GM18858 (cell line): ENCODE measurements at regions not wholly inside any gene's neighbourhood (a gene's known extent, or its start where the extent isn't known, plus 50 kb on each side); places are given as distances from the start of the nearest gene placed in this dataset.

Experiments used
- ATAC-seq: cut with Tn5 transposase; IDR thresholded peaks from one replicate; pipeline ENCODE4 v1.9.1; 2021; ENCODE audit not compliant: unreplicated experiment

DNA sequence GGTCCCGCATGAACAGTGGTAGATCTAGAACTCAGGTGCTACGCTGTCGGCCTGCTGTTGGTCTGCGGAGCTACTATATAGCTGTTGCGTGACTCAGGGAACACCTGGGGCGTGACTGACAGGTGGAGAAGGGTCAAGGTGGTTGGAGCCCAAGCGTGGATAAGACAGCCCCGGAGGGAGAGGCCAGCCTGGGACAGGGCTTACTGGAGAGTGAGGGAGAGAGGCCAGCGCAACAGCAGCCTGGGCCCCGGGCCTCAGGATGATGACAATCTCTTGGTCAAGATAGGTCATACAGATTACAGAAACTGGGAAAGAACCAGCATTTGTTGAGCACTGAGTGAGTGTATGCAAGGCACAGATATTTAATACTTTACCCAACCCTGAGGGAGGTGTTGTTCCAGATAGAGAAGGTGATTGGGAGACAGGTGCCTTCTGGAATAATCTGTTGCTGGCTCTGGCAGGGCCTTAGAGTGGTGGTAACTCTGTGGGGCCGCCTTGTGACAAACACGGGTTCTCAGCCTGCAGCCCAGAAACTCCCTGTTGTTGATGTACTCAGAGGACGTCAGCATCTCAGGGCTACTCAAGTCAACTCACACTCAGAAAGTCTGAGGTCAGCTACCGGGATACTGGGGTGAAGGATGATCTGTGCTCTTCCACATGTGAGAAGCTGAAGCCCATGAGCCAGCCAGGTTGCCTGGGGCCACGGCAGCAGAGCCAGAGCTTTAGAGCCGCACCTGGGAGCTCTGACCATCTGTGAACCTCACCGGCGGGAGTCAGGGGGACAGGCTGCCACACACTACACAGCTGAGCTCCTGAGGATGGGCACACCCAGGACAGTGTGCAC is 265.4 kb upstream of the HES1 start:
- no peak for ATAC-seq

GRCh38 chr3:193871220-193871485 is 264.8 kb upstream of the HES1 start:
- ATAC-seq, result no peak

DNA sequence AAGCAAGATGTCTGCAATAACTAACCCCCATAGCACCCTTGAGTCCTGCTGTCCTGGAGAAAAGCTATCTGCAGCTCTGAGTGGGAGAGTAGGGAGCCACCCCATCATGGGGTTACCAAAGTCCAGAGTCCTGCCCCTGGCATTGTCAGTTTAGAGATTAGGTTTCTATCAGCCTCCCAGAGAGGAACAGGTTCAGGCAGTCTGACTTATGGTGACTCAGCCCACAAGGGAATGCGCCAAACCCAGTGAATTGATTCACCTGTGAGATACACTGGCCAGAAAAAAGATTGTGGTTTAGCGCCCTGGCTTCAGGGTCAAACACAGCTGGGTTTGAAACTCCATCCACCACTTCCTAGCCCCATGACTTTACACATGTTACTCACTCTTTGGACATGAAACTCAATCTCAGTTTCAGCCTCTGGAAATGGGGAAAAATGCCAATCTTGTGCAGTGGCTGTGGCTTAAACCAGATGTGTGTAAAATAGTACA is 263.6 kb upstream of the HES1 start:
- no peak for ATAC-seq

GRCh38 chr3:193873426-193874201 is 262.3 kb upstream of the HES1 start:
- ATAC-seq, result no peak

DNA sequence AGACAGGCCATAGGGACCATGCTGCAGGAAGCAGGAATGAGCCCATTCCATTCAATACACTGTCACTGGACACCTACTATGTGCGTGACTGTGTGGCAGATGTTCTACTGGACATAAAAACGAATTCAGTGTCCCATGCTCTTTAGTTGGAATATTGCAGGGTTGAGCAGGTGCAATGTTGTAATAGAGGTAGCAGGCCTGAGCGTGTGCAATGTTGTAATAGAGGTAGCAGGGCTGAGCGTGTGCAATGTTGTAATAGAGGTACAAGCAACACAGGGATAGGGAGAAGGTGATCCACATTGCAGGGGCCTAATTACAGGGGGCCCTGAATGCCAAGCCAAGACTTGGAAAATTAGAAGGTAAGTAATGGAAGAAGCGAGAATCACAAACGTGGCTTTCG is 261.4 kb upstream of the HES1 start:
- no peak for ATAC-seq

- ATAC-seq, result no peak
These were observed 260.9 kb upstream of the HES1 start for GRCh38 chr3:193874997-193875593.

GRCh38 chr3:193875601-193876321 is 260.2 kb upstream of the HES1 start:
- no peak for ATAC-seq

DNA sequence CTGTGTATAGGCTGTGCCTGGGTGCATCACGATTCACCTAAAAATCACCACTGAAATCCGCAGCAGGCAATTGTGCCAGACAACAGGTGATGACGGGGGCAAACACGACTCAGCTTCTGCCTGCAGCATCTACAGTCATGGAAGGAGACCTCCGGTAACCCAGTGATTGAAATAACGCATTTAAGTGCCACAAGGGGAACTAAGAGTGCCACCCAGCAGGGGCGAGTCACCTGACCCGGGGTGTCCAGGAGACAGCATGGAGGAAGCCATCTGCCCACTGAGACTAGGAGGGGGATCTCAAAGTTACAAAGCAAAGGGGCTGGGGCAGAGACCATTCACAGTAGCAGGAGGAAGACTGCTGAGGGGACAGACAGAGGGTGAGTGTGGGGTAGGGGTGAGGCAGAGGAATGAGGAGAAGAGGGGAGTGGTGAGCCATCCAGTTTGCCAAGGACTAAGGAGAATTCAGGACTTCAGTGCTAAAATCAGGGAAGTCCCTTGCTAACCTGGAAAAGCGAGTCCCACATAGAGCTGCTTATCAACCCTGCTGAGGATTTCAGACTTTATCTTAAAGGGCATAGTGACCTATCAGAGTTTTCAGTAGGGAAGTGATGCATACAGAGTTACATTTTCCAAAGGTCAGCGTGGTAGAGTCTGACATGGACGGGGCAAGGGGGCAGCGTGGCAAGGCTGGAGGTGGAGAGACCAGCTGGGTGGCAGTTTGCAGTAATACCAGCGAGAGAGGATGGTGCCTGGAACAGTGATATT is 256.7 kb upstream of the HES1 start:
- ATAC-seq, result no peak

GRCh38 chr3:193879864-193880242 is 256.1 kb upstream of the HES1 start:
- no peak for ATAC-seq

- no peak for ATAC-seq
These were observed 253.9 kb upstream of the HES1 start for GRCh38 chr3:193882091-193882490.

DNA sequence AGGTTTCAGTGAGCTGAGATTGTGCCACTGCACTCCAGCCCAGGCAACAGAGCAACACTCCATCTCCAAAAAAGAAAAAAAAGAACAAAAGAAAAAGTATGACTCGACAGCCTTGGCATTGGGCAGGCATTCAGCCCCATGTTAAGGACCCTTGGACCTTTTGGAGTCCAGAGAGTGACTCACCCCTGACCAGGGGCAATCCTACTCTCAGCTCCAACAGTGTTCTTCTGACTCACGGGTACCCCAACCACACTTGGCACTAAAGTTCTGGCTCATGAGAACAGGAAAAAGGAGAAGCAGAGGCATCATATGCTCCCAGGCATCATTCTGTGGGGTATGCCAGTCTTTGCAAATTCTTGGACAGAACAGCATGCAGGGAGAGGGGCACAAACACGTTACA is 252.4 kb upstream of the HES1 start:
- ATAC-seq, result no peak

- no peak for ATAC-seq
These were observed 251.9 kb upstream of the HES1 start for GRCh38 chr3:193884027-193884426.

DNA sequence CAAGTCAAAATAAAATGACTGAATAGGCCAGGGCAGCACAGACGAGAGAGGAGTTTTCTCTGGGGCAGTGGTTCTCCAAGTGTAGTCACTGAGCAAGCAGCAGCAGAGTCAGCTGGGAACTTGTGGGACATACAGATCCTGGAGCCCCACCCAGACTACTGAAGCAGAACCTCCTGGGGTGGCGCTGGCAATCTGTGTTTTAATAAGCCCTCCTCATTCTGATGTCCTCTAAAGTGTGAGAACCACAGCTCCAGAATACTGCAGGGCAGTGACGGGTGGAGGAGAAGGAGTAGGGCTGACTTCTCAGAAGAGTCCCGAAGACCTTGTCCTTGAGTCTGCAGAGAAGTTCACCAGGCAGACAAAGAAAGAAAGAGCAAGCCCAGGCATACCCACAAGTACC is 251.3 kb upstream of the HES1 start:
- ATAC-seq, result no peak

DNA sequence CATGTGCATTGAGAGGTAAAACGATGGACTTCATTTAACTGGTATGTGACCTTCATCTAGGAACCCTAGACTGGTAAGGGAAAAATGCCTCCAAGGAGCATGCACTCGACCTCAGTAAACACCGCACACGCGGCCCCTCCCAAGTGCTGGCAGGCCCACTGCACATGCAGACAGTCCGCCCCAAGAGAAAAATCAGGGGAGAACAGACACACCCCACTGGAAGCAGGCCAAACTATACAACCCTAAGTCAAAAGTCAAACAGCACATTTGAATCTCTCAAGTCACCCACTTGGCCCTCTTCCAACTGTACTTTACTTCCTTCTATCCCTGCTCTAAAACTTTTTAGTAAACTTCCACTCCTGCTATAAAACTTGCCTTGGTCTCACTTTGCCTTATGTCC is 250.1 kb upstream of the HES1 start:
- no peak for ATAC-seq

DNA sequence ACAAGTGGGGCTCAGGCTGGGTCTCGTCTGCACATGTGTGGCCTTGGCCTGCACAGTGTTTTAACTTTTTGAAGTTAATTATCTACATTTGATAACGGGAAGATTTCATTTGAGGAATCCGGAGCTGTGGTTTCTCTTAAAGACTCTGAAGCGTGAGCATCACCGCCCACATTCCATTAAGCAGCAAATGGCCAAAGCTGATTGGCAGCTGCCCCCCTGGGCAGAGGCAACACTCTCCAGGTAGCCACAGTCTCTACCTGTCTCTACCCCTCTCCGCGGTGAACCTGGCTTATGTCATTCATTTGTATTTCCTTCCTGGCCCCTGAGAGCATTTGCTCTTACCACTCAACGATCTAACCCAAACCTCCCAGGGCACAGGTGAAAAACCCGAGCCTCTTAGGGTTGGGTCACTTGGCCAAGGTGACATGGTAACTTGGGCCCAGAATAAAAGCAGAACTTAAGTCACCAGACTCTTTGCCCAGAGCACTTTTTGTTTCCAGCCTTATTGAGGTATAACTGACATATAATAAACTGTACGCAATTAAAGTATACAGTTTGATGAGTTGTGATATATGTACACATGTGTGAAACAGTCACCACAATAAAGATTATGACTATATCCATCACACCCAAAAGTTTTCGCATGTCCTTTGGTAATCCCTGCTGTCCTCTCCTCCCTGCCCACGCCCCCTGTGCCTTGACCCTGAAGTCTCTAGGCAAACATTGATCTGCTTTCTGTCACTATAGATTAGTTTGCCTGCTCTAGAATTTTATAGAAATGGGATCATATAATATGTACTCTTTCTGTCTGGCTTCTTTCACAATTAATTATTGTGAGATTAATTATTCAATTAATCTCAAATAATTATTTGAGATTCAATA is 245.7 kb upstream of the HES1 start:
- ATAC-seq, result no peak

- no peak for ATAC-seq
These were observed 241.7 kb upstream of the HES1 start for GRCh38 chr3:193894121-193894863.

- no peak for ATAC-seq
These were observed 240.5 kb upstream of the HES1 start for GRCh38 chr3:193895409-193895808.

DNA sequence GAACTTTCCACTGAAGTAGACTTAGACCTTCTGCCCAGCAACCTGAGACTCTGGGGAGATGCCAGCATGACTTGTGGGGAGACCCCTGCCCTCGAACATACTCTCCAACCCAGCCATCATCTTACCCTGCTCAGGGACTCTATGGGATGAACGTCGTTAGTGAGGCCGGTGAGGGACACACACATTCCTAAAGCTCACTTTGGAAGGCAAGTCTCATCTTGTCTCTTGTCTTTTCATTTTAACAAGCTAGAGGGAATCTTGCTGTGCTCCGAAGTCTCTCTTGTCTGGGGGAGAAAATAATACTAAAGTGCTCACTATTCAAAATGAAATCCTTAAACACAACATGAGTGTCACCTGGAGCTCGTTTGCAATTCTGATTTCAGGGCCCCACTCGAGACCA is 239.5 kb upstream of the HES1 start:
- no peak for ATAC-seq

DNA sequence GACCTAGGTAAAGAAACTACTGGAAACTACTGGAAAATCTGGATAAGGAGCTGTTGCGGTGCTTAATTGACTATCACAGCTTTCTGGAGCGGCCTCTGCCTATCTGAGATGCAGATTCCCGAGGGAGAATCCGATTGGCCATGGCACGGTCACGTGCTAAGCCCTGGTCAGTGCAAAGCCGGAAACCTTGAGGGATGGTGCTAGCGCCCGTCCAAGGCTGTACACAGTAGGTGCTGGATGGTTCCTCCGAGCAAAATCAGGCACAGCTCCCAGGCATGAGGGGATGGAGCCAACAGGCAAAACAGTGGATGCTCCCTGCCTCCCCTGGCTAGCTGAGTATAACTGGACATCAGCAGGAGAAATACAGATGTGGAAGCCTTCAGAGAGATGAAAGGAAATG is 238.7 kb upstream of the HES1 start:
- ATAC-seq, result no peak
